ENCODE measurements at regions not wholly inside any gene's neighbourhood (a gene's known extent, or its start where the extent isn't known, plus 50 kb on each side); places are given as distances from the start of the nearest gene placed in this dataset.

DNA sequence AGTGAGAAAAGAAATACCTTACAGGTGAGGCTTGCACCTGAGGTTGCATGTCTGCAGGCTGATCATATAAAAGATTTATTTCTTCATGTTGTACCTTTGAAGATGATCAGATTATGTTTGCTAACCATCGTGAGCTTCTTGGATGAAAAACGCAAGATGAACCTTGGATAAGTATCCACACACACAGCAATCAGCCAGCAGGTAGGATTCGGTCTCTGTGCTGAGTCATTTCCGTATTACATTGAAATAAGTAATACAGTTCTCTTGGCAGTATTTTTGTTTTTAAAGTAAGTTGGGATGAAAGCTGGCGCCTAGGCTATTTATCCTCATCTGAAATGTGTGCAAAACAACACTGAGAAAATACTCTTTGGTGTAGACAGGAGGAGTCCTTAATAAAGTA is 109.0 kb upstream of the PRKCQ start:
- TF ChIP-seq, protein P1, sequence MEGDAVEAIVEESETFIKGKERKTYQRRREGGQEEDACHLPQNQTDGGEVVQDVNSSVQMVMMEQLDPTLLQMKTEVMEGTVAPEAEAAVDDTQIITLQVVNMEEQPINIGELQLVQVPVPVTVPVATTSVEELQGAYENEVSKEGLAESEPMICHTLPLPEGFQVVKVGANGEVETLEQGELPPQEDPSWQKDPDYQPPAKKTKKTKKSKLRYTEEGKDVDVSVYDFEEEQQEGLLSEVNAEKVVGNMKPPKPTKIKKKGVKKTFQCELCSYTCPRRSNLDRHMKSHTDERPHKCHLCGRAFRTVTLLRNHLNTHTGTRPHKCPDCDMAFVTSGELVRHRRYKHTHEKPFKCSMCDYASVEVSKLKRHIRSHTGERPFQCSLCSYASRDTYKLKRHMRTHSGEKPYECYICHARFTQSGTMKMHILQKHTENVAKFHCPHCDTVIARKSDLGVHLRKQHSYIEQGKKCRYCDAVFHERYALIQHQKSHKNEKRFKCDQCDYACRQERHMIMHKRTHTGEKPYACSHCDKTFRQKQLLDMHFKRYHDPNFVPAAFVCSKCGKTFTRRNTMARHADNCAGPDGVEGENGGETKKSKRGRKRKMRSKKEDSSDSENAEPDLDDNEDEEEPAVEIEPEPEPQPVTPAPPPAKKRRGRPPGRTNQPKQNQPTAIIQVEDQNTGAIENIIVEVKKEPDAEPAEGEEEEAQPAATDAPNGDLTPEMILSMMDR (IDR thresholded peaks at IDR 0.05): no peak
- TF ChIP-seq POLR2AphosphoS5 (IDR thresholded peaks at IDR 0.05; ENCODE audit: insufficient read depth in 1 of 2, low read depth in 1 of 2): no peak
- TF ChIP-seq POLR2A (IDR thresholded peaks at IDR 0.05): no peak

Data from vagina (tissue), 2 donors.